ENCODE measurements at regions not wholly inside any gene's neighbourhood (a gene's known extent, or its start where the extent isn't known, plus 50 kb on each side); places are given as distances from the start of the nearest gene placed in this dataset.
"Not testable (repeated sequence)": the region's sequence is repeated elsewhere in the genome, so short reads cannot be mapped to it uniquely, and the experiment has no call there.

DNA sequence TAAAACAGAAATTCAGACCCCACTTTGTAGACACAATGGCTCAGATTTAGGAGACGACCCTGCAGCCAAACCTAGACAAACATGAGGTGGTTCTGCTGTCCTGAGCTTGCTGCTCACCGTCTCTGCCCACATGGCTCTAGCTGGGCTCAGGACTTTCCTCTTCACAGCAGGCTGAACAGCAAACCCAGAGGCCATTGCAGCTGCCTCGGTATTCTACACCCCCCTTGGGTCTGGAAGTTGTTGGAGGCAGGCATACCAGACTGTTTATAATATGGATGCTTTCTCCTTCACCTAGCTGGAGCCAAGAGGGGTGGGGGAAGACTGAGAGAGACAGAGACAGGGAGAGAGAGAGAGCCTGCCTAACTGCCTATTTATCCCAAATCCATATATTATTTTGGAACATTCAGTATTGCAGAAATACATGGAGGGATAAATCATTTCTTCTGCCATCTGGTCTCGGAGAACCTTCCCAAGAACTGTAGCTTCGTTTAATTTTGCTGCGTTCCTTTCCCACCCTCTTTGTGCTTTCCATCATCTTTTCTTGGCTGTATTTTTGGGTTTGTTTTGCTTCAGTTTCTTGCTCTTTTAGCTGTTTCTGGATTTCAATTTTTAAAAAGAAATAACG, 628.2 kb upstream of the RBFOX1 start:
- no peaks in the 10 kb centered on the region for H3K27me3 ChIP-seq
- no peak for ATAC-seq
- intact Hi-C loops (cut with DNase I; ENCODE audit: low total_unique reads) (no loop called here), in situ Hi-C loops (cut with MboI; ENCODE audit: low sequenced_read_pairs in 4 of 4) (no loop called here)
- H3K9me3 ChIP-seq = no peaks in the 10 kb centered on the region
- no peaks in the 10 kb centered on the region for H3K4me1 ChIP-seq
- no peak for TF ChIP-seq POLR2A (IDR thresholded peaks at IDR 0.05)
- TF ChIP-seq, protein P1, sequence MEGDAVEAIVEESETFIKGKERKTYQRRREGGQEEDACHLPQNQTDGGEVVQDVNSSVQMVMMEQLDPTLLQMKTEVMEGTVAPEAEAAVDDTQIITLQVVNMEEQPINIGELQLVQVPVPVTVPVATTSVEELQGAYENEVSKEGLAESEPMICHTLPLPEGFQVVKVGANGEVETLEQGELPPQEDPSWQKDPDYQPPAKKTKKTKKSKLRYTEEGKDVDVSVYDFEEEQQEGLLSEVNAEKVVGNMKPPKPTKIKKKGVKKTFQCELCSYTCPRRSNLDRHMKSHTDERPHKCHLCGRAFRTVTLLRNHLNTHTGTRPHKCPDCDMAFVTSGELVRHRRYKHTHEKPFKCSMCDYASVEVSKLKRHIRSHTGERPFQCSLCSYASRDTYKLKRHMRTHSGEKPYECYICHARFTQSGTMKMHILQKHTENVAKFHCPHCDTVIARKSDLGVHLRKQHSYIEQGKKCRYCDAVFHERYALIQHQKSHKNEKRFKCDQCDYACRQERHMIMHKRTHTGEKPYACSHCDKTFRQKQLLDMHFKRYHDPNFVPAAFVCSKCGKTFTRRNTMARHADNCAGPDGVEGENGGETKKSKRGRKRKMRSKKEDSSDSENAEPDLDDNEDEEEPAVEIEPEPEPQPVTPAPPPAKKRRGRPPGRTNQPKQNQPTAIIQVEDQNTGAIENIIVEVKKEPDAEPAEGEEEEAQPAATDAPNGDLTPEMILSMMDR (IDR thresholded peaks at IDR 0.05 in 4 of 5, conservative IDR thresholded peaks at IDR 0.05 in 1 of 5) = no peak
- no peak overlapping the region for H3K27ac ChIP-seq
- H3K4me3 ChIP-seq = no peak overlapping the region
- no peaks in the 10 kb centered on the region for H3K36me3 ChIP-seq
- no peak for DNase-seq

DNA sequence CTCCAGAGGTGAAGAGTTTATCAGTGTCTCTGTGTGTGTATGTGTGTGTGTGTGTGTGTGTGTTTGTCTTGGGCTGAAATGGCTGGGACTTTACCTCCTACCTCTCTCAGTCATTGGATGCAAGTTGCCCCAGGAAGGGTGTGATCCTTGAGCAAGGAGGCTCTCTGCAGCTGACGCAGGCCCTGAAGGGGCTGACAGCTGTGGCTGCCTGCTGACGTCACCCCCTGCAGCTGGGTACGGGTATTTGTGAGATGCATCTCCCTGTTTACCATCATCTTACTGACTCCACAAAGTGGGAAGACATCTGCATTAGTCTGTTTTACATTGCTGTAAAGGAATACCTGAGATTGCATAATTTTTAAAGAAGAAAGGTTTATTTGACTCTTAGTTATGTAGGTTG, 631.5 kb upstream of the RBFOX1 start:
- intact Hi-C loops (cut with DNase I; ENCODE audit: low total_unique reads) = no loop called here
- Histone ChIP-seq H3K4me1 (no peaks in the 10 kb centered on the region), H3K27me3 (no peaks in the 10 kb centered on the region), H3K4me3 (no peak overlapping the region), H3K9me3 (no peaks in the 10 kb centered on the region), H3K36me3 (no peaks in the 10 kb centered on the region), H3K27ac (no peak overlapping the region)
- no peak for DNase-seq
- in situ Hi-C loops (cut with MboI; ENCODE audit: low sequenced_read_pairs in 4 of 4) = no loop called here
- TF ChIP-seq, protein P1 (IDR thresholded peaks at IDR 0.05 in 4 of 5, conservative IDR thresholded peaks at IDR 0.05 in 1 of 5) = no peak
- no peak for ATAC-seq

DNA sequence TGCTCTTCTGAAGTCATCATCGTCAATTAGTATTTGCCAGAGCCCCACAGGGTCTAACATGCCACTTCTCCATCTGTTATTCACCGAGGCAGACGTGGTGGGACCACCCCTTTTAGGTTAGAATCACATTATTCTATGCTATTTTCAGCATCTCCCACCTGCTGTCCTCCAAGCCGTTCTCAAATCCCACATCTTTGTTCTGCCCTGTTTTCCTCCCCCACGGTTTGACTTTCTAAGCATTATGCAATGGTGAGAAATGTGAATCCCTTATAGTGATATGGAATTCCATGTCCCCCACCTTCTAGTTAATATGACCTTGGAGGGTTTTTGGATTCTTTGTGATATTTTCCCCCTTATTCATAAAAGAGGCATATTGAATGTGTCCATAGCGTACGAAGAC, 634.1 kb upstream of the RBFOX1 start:
- Histone ChIP-seq H3K9me3 (no peaks in the 10 kb centered on the region), H3K27ac (no peak overlapping the region), H3K27me3 (no peaks in the 10 kb centered on the region), H3K4me1 (no peaks in the 10 kb centered on the region), H3K36me3 (no peaks in the 10 kb centered on the region), H3K4me3 (no peak overlapping the region)
- ATAC-seq (no peak), DNase-seq (no peak)
- intact Hi-C loops (cut with DNase I; ENCODE audit: low total_unique reads) = no loop called here
- TF ChIP-seq, protein P1 (IDR thresholded peaks at IDR 0.05 in 4 of 5, conservative IDR thresholded peaks at IDR 0.05 in 1 of 5) = no peak
- no peak for TF ChIP-seq POLR2A (IDR thresholded peaks at IDR 0.05)
- in situ Hi-C loops (cut with MboI; ENCODE audit: low sequenced_read_pairs in 4 of 4) = no loop called here

DNA sequence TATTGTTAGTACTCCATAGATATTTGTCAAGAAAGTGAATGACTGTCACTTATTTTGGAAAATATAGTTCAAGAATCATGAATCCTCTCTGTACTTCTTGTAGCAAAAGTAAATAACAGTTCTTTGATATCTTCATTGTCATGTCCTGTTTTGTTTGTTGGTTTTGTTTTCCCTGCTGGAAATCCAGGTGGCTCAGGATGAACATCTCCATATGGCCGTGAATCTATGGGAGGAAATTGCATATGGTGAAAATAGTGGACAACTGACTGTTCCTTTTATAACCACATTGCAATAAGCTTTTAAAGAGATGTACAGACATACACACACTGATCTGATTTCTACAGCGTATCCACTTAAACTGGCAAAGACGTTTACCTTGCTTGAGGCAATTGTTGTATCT, 637.0 kb upstream of the RBFOX1 start:
- DNase-seq = no peak
- H3K36me3 ChIP-seq = no peaks in the 10 kb centered on the region
- intact Hi-C loops (cut with DNase I; ENCODE audit: low total_unique reads) (no loop called here), in situ Hi-C loops (cut with MboI; ENCODE audit: low sequenced_read_pairs in 4 of 4) (no loop called here)
- no peaks in the 10 kb centered on the region for H3K9me3 ChIP-seq
- no peak overlapping the region for H3K27ac ChIP-seq
- H3K27me3 ChIP-seq = no peaks in the 10 kb centered on the region
- no peak overlapping the region for H3K4me3 ChIP-seq
- TF ChIP-seq, protein P1 (IDR thresholded peaks at IDR 0.05 in 4 of 5, conservative IDR thresholded peaks at IDR 0.05 in 1 of 5) = no peak
- no peak for TF ChIP-seq POLR2A (IDR thresholded peaks at IDR 0.05)
- ATAC-seq = no peak
- no peaks in the 10 kb centered on the region for H3K4me1 ChIP-seq

DNA sequence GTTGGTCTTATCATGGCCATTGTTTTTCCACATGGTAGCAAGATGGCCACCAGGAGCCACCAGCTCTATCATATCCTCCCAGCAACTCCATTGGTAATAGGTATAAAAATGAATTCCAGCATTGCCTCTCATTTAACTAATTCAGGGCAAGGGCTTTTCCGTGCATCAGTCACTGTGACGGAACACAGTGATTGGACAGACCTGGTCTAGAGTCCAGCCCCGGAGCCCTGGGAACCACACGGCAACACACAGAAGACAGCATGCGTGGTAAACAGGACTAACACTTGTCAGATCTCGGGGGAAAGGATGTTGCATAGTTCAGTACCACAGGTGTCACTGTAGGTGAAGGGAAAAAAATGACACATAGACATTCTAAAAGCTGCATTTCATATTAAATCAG, 638.0 kb upstream of the RBFOX1 start:
- TF ChIP-seq POLR2A (IDR thresholded peaks at IDR 0.05) = no peak
- TF ChIP-seq, protein P1 (IDR thresholded peaks at IDR 0.05 in 4 of 5, conservative IDR thresholded peaks at IDR 0.05 in 1 of 5) = no peak
- in situ Hi-C loops (cut with MboI; ENCODE audit: low sequenced_read_pairs in 4 of 4) = no loop called here

DNA sequence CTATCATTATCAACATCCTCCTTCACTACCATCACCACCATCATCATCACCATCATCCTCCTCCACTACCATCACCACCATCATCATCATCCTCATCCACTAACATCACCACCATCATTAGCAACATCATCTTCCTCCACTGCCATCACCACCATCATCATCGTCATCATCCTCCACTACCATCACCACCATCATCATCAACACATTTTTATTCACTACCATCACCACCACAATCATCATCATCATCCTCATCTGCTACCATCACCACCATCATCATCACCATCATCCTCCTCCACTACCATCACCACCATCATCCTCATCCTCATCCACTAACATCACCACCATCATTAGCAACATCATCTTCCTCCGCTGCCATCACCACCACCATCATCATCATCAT, 639.2 kb upstream of the RBFOX1 start:
- H3K27ac ChIP-seq; in situ Hi-C loops (cut with MboI; ENCODE audit: low sequenced_read_pairs in 4 of 4); H3K27me3 ChIP-seq; H3K9me3 ChIP-seq; ATAC-seq; H3K4me1 ChIP-seq; intact Hi-C loops (cut with DNase I; ENCODE audit: low total_unique reads); H3K4me3 ChIP-seq; H3K36me3 ChIP-seq; DNase-seq: not testable (repeated sequence)

More for the DNA sequence above, 638.0 kb upstream of the RBFOX1 start:
- H3K9me3 ChIP-seq = no peaks in the 10 kb centered on the region
- no peaks in the 10 kb centered on the region for H3K36me3 ChIP-seq
- H3K27me3 ChIP-seq = no peaks in the 10 kb centered on the region
- ATAC-seq (no peak), DNase-seq (no peak)
- intact Hi-C loops (cut with DNase I; ENCODE audit: low total_unique reads) = no loop called here
- H3K4me1 ChIP-seq = no peaks in the 10 kb centered on the region
- no peak overlapping the region for H3K27ac ChIP-seq
- H3K4me3 ChIP-seq = no peak overlapping the region
